ENCODE measurements at regions not wholly inside any gene's neighbourhood (a gene's known extent, or its start where the extent isn't known, plus 50 kb on each side); places are given as distances from the start of the nearest gene placed in this dataset.

GRCh38 chr2:198282061-198282460, 477.7 kb downstream of the PLCL1 start:
- TF ChIP-seq BCL11B (tag by site-specific recombination; IDR thresholded peaks at IDR 0.05; ENCODE audit: low read depth) = no peak
- TF ChIP-seq ZNF274 (IDR thresholded peaks at IDR 0.05; ENCODE audit: low read length) = no peak
- TF ChIP-seq ZNF274 (tag by site-specific recombination; IDR thresholded peaks at IDR 0.05; ENCODE audit: borderline replicate concordance) = no peak
- no peak for TF ChIP-seq ZNF155 (tag by site-specific recombination; IDR thresholded peaks at IDR 0.05)
- no peak for TF ChIP-seq ZNF341 (tag by site-specific recombination; IDR thresholded peaks at IDR 0.05; ENCODE audit: low read depth)
- TF ChIP-seq, protein P1, sequence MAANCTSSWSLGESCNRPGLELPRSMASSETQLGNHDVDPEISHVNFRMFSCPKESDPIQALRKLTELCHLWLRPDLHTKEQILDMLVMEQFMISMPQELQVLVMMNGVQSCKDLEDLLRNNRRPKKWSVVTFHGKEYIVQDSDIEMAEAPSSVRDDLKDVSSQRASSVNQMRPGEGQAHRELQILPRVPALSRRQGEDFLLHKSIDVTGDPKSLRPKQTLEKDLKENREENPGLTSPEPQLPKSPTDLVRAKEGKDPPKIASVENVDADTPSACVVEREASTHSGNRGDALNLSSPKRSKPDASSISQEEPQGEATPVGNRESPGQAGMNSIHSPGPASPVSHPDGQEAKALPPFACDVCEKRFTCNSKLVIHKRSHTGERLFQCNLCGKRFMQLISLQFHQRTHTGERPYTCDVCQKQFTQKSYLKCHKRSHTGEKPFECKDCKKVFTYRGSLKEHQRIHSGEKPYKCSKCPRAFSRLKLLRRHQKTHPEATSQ (tag by site-specific recombination; IDR thresholded peaks at IDR 0.05) = no peak
- Histone ChIP-seq H3K36me3 (ENCODE audit: control insufficient read depth in 2 of 2, insufficient read depth in 1 of 2, low read length in 2 of 2) (no peaks in the 10 kb centered on the region), H3K27ac (ENCODE audit: extremely low read depth, low read depth, low read length) (no peak overlapping the region), H3K4me1 (ENCODE audit: control insufficient read depth, insufficient read depth, low read length) (no peaks in the 10 kb centered on the region; the same call in 1 of the 2 replicates), H3K9me3 (ENCODE audit: control insufficient read depth, insufficient read depth, low read depth, low read length) (no peaks in the 10 kb centered on the region), H3K4me3 (ENCODE audit: low read depth, low read length) (no peak overlapping the region)
- POLR2A ChIA-PET = no interaction called here
- CTCF ChIA-PET = interaction anchor here (0.6 to 1.6 kb wide), 3 partner anchors 14 to 502 kb away, joined by 3 to 4 read pairs (median 3); no protein-coding TSS in a partner anchor

- Histone ChIP-seq H3K36me3 (ENCODE audit: control insufficient read depth in 2 of 2, insufficient read depth in 1 of 2, low read length in 2 of 2) (no peaks in the 10 kb centered on the region), H3K4me3 (ENCODE audit: low read depth, low read length) (no peak overlapping the region), H3K4me1 (ENCODE audit: control insufficient read depth, insufficient read depth, low read length) (no peaks in the 10 kb centered on the region; the same call in 1 of the 2 replicates), H3K27ac (ENCODE audit: extremely low read depth, low read depth, low read length) (no peak overlapping the region), H3K9me3 (ENCODE audit: control insufficient read depth, insufficient read depth, low read depth, low read length) (no peaks in the 10 kb centered on the region)
- TF ChIP-seq ZFHX2 (tag by site-specific recombination; conservative IDR thresholded peaks at IDR 0.05) = peak; percentile 44
- TF ChIP-seq TCF7L2 (IDR thresholded peaks at IDR 0.05; ENCODE audit: borderline replicate concordance, low read depth, low read length) = no peak
- ChIA-PET POLR2A (no interaction called here), CTCF (no interaction called here)
These were observed 475.8 kb downstream of the PLCL1 start for GRCh38 chr2:198280145-198280544.

DNA sequence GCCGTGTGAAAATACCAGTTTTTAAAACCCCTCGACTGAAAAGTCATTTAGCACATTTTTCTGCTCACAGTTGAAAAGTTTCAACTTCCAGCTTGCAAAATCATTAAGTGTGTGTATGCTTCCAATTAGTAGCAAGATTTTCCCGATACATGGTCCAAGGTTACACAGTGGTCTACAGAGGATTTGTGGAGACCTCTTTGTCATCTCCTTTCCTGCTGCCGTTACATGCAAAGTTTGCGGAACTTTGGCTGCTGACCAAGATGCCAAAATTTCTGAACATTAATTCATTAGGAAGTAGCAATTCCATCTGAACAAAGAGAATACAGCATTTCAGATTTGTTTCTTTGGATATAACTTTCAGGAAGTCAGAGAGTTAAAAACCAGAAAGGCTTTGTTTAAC, 474.6 kb downstream of the PLCL1 start:
- Histone ChIP-seq H3K27ac (ENCODE audit: extremely low read depth, low read depth, low read length) (no peak overlapping the region), H3K4me3 (ENCODE audit: low read depth, low read length) (no peak overlapping the region), H3K4me1 (ENCODE audit: control insufficient read depth, insufficient read depth, low read length) (no peaks in the 10 kb centered on the region; the same call in 1 of the 2 replicates), H3K9me3 (ENCODE audit: control insufficient read depth, insufficient read depth, low read depth, low read length) (no peaks in the 10 kb centered on the region), H3K36me3 (ENCODE audit: control insufficient read depth in 2 of 2, insufficient read depth in 1 of 2, low read length in 2 of 2) (no peaks in the 10 kb centered on the region)
- POLR2A ChIA-PET = no interaction called here
- CTCF ChIA-PET = no interaction called here
- no peak for TF ChIP-seq ZNF223 (tag by site-specific recombination; IDR thresholded peaks at IDR 0.05)
- no peak for TF ChIP-seq RBAK (tag by site-specific recombination; IDR thresholded peaks at IDR 0.05)
- TF ChIP-seq FEZF1 (tag by site-specific recombination; IDR thresholded peaks at IDR 0.05) = no peak
- no peak for TF ChIP-seq ZNF776 (tag by site-specific recombination; IDR thresholded peaks at IDR 0.05; ENCODE audit: borderline replicate concordance)
- TF ChIP-seq ZNF2 (tag by site-specific recombination; IDR thresholded peaks at IDR 0.05) = no peak
- TF ChIP-seq ZNF274 (IDR thresholded peaks at IDR 0.05; ENCODE audit: low read length) = no peak
- no peak for TF ChIP-seq ZNF274 (tag by site-specific recombination; IDR thresholded peaks at IDR 0.05; ENCODE audit: borderline replicate concordance)
- no peak for TF ChIP-seq ZNF24 (tag by site-specific recombination; IDR thresholded peaks at IDR 0.05)
- TF ChIP-seq, protein P2, sequence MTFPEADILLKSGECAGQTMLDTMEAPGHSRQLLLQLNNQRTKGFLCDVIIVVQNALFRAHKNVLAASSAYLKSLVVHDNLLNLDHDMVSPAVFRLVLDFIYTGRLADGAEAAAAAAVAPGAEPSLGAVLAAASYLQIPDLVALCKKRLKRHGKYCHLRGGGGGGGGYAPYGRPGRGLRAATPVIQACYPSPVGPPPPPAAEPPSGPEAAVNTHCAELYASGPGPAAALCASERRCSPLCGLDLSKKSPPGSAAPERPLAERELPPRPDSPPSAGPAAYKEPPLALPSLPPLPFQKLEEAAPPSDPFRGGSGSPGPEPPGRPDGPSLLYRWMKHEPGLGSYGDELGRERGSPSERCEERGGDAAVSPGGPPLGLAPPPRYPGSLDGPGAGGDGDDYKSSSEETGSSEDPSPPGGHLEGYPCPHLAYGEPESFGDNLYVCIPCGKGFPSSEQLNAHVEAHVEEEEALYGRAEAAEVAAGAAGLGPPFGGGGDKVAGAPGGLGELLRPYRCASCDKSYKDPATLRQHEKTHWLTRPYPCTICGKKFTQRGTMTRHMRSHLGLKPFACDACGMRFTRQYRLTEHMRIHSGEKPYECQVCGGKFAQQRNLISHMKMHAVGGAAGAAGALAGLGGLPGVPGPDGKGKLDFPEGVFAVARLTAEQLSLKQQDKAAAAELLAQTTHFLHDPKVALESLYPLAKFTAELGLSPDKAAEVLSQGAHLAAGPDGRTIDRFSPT (tag by site-specific recombination; IDR thresholded peaks at IDR 0.05) = no peak
- no peak for TF ChIP-seq ZNF140 (tag by site-specific recombination; IDR thresholded peaks at IDR 0.05)
- TF ChIP-seq KLF7 (tag by site-specific recombination; IDR thresholded peaks at IDR 0.05; ENCODE audit: borderline replicate concordance) = no peak
- no peak for TF ChIP-seq ZNF211 (tag by site-specific recombination; IDR thresholded peaks at IDR 0.05; ENCODE audit: low read depth)
- TF ChIP-seq, protein P3, sequence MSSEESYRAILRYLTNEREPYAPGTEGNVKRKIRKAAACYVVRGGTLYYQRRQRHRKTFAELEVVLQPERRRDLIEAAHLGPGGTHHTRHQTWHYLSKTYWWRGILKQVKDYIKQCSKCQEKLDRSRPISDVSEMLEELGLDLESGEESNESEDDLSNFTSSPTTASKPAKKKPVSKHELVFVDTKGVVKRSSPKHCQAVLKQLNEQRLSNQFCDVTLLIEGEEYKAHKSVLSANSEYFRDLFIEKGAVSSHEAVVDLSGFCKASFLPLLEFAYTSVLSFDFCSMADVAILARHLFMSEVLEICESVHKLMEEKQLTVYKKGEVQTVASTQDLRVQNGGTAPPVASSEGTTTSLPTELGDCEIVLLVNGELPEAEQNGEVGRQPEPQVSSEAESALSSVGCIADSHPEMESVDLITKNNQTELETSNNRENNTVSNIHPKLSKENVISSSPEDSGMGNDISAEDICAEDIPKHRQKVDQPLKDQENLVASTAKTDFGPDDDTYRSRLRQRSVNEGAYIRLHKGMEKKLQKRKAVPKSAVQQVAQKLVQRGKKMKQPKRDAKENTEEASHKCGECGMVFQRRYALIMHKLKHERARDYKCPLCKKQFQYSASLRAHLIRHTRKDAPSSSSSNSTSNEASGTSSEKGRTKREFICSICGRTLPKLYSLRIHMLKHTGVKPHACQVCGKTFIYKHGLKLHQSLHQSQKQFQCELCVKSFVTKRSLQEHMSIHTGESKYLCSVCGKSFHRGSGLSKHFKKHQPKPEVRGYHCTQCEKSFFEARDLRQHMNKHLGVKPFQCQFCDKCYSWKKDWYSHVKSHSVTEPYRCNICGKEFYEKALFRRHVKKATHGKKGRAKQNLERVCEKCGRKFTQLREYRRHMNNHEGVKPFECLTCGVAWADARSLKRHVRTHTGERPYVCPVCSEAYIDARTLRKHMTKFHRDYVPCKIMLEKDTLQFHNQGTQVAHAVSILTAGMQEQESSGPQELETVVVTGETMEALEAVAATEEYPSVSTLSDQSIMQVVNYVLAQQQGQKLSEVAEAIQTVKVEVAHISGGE (tag by site-specific recombination; conservative IDR thresholded peaks at IDR 0.05; ENCODE audit: low read depth) = no peak
- no peak for TF ChIP-seq ZNF221 (tag by site-specific recombination; IDR thresholded peaks at IDR 0.05; ENCODE audit: borderline replicate concordance)
- TF ChIP-seq SETDB1 (IDR thresholded peaks at IDR 0.05; ENCODE audit: insufficient read length, low read length) = no peak
- TF ChIP-seq ZNF510 (tag by site-specific recombination; IDR thresholded peaks at IDR 0.05; ENCODE audit: insufficient replicate concordance) = no peak
- TF ChIP-seq ZNF16 (tag by site-specific recombination; IDR thresholded peaks at IDR 0.05; ENCODE audit: low read depth) = no peak
- TF ChIP-seq ZFP69B (tag by site-specific recombination; IDR thresholded peaks at IDR 0.05) = no peak
- TF ChIP-seq, protein P4, sequence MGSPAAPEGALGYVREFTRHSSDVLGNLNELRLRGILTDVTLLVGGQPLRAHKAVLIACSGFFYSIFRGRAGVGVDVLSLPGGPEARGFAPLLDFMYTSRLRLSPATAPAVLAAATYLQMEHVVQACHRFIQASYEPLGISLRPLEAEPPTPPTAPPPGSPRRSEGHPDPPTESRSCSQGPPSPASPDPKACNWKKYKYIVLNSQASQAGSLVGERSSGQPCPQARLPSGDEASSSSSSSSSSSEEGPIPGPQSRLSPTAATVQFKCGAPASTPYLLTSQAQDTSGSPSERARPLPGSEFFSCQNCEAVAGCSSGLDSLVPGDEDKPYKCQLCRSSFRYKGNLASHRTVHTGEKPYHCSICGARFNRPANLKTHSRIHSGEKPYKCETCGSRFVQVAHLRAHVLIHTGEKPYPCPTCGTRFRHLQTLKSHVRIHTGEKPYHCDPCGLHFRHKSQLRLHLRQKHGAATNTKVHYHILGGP (tag by site-specific recombination; IDR thresholded peaks at IDR 0.05) = no peak
